ENCODE measurements at regions not wholly inside any gene's neighbourhood (a gene's known extent, or its start where the extent isn't known, plus 50 kb on each side); places are given as distances from the start of the nearest gene placed in this dataset.

- no peak overlapping the region for H3K27ac ChIP-seq (ENCODE audit: low read depth in 1 of 2, low read length in 2 of 2)
- H3K9me3 Mint-ChIP-seq: no peaks in the 10 kb centered on the region
- ChIA-PET POLR2A (no interaction called here), CTCF (no interaction called here)
- H3K27me3 Mint-ChIP-seq: no peaks in the 10 kb centered on the region
- H3K4me3 Mint-ChIP-seq: no peak overlapping the region
- H3K27me3 ChIP-seq (ENCODE audit: control insufficient read depth in 1 of 2, insufficient read depth in 2 of 2, low read length in 2 of 2): no peaks in the 10 kb centered on the region
- no peak overlapping the region for H3K27ac Mint-ChIP-seq
- intact Hi-C loops (cut with DNase I, micrococcal nuclease): loop anchor here in 1 of 2 experiments (10.0 kb wide), 1 partner anchor 1660 kb away; no protein-coding TSS in a partner anchor
- no peak overlapping the region for H3K4me3 ChIP-seq (ENCODE audit: low read length)
- TF ChIP-seq CTCF (IDR thresholded peaks at IDR 0.05): no peak
- no peaks in the 10 kb centered on the region for H3K36me3 Mint-ChIP-seq (ENCODE audit: low read depth)
- H3K36me3 ChIP-seq (ENCODE audit: insufficient read depth, low read length): no peaks in the 10 kb centered on the region
- no peaks in the 10 kb centered on the region for H3K9me3 ChIP-seq (ENCODE audit: control insufficient read depth in 1 of 2, insufficient read depth in 1 of 2, low read length in 2 of 2)
- H3K4me1 ChIP-seq (ENCODE audit: insufficient read depth, low read length): no peaks in the 10 kb centered on the region
- ATAC-seq (ENCODE audit: poor library complexity) (no peak), DNase-seq (no peak)
- no peaks in the 10 kb centered on the region for H3K4me1 Mint-ChIP-seq (ENCODE audit: low read depth)
These were observed 86.3 kb upstream of the ARHGEF26 start for GRCh38 chr3:154034797-154035330.

GRCh38 chr3:154040283-154040682 lies 80.9 kb upstream of the ARHGEF26 start:
- DNase-seq (peak in 1 of 14 experiments; percentile 2), ATAC-seq (ENCODE audit: poor library complexity) (no peak)
- H3K4me1 Mint-ChIP-seq (ENCODE audit: low read depth): no peaks in the 10 kb centered on the region
- no peaks in the 10 kb centered on the region for H3K9me3 ChIP-seq (ENCODE audit: control insufficient read depth in 1 of 2, insufficient read depth in 1 of 2, low read length in 2 of 2)
- H3K9me3 Mint-ChIP-seq: no peaks in the 10 kb centered on the region
- no peaks in the 10 kb centered on the region for H3K36me3 ChIP-seq (ENCODE audit: insufficient read depth, low read length)
- no peak overlapping the region for H3K27ac Mint-ChIP-seq
- H3K36me3 Mint-ChIP-seq (ENCODE audit: low read depth): no peaks in the 10 kb centered on the region
- no peak for TF ChIP-seq CTCF (IDR thresholded peaks at IDR 0.05)
- no peaks in the 10 kb centered on the region for H3K27me3 ChIP-seq (ENCODE audit: control insufficient read depth in 1 of 2, insufficient read depth in 2 of 2, low read length in 2 of 2)
- ChIA-PET CTCF (no interaction called here), POLR2A (no interaction called here)
- H3K4me3 ChIP-seq (ENCODE audit: low read length): no peak overlapping the region
- intact Hi-C loops (cut with DNase I, micrococcal nuclease): no loop called here
- H3K4me3 Mint-ChIP-seq: no peak overlapping the region
- peaks cover 8% of the 10 kb centered on the region for H3K27me3 Mint-ChIP-seq
- H3K4me1 ChIP-seq (ENCODE audit: insufficient read depth, low read length): no peaks in the 10 kb centered on the region
- H3K27ac ChIP-seq (ENCODE audit: low read depth in 1 of 2, low read length in 2 of 2): no peak overlapping the region

GRCh38 chr3:154044671-154045070 lies 76.5 kb upstream of the ARHGEF26 start:
- Mint-ChIP-seq H3K4me3 (no peak overlapping the region), H3K4me1 (ENCODE audit: low read depth) (no peaks in the 10 kb centered on the region), H3K9me3 (no peaks in the 10 kb centered on the region), H3K27me3 (peaks cover 23% of the 10 kb centered on the region), H3K27ac (no peak overlapping the region), H3K36me3 (ENCODE audit: low read depth) (no peaks in the 10 kb centered on the region)
- ChIA-PET POLR2A (no interaction called here), CTCF (no interaction called here)
- DNase-seq: no peak
- Histone ChIP-seq H3K4me3 (ENCODE audit: low read length) (no peak overlapping the region), H3K9me3 (ENCODE audit: control insufficient read depth in 1 of 2, insufficient read depth in 1 of 2, low read length in 2 of 2) (no peaks in the 10 kb centered on the region), H3K36me3 (ENCODE audit: insufficient read depth, low read length) (no peaks in the 10 kb centered on the region), H3K27ac (ENCODE audit: low read depth in 1 of 2, low read length in 2 of 2) (no peak overlapping the region), H3K27me3 (ENCODE audit: control insufficient read depth in 1 of 2, insufficient read depth in 2 of 2, low read length in 2 of 2) (no peaks in the 10 kb centered on the region), H3K4me1 (ENCODE audit: insufficient read depth, low read length) (no peaks in the 10 kb centered on the region)
- intact Hi-C loops (cut with DNase I, micrococcal nuclease): no loop called here
- no peak for TF ChIP-seq CTCF (IDR thresholded peaks at IDR 0.05)
- ATAC-seq (ENCODE audit: poor library complexity): no peak
